HCT116 (cell line): ENCODE measurements at regions not wholly inside any gene's neighbourhood (a gene's known extent, or its start where the extent isn't known, plus 50 kb on each side); places are given as distances from the start of the nearest gene placed in this dataset.
"Not testable (repeated sequence)": the region's sequence is repeated elsewhere in the genome, so short reads cannot be mapped to it uniquely, and the experiment has no call there.

ENCODE experiments used
- ATAC-seq: fragments of 200-7000 bp; cut with Tn5 transposase; 2 replicates; pipeline ENCODE4 v1.9.1; 2020; ENCODE audit warnings: mild to moderate bottlenecking, moderate library complexity
- BruUV-seq: library from RNA; stranded (reverse); fragments of 400-500 nt; replicated peaks from 2 replicates; lab custom pipeline; 2021; lab: Mats Ljungman, UMichigan
- CTCF ChIA-PET: fragments of 300-600 bp; sonication (Branson Sonifier 250); formaldehyde crosslinking; loops from one replicate; lab custom pipeline; 2021; ENCODE audit warnings: antibody characterized with exemption; lab: Charles Lee
- POLR2A ChIA-PET: fragments of 300-600, 350-600 bp; sonication (Branson Sonifier 250); formaldehyde crosslinking; loops from one replicate; lab custom pipeline; 2021; ENCODE audit warnings: antibody characterized with exemption; lab: Charles Lee
- RAD21 ChIA-PET, 2 experiments: fragments of 300-600 bp; sonication (Branson Sonifier 250); formaldehyde crosslinking; loops; one replicate each; lab custom pipeline; 2023; ENCODE audit warnings: low total read pairs in 2 of 2; ENCODE audit not compliant: uncharacterized antibody in 2 of 2, unreplicated experiment in 2 of 2, low non-redundant PET in 1 of 2; lab: Charles Lee
- DNase-seq: peaks from one replicate; pipeline ENCODE4 v3.0.0-alpha.2; 2010; ENCODE audit warnings: low read depth, low spot score
- H2AFZ ChIP-seq: fragments of 200-600 bp; shearing (Covaris generic), sonication (generic); 2 replicates; pipeline ENCODE4 v1.6.1; 2017; ENCODE audit warnings: low read depth, mixed run types, mixed read lengths, antibody characterized with exemption, low read length; ENCODE audit not compliant: poor library complexity, severe bottlenecking
- H3K27ac ChIP-seq: 2 replicates; pipeline ENCODE4 v1.5.1; 2012; ENCODE audit warnings: low read depth, low read length
- H3K27me3 ChIP-seq: fragments of 200-600 bp; sonication (generic); 2 replicates; pipeline ENCODE4 v1.6.1; 2016; ENCODE audit warnings: mixed run types, low read length, mixed read lengths; ENCODE audit not compliant: insufficient read depth
- H3K36me3 ChIP-seq, 2 experiments: fragments of 200-500 bp in 1 of 2; fragments of 200-600 bp in 1 of 2; sonication (Bioruptor generic) in 1 of 2; sonication (generic) in 1 of 2; 2 replicates each; pipeline versions ENCODE4 v1.5.1 to v1.6.1; 2014 to 2016; ENCODE audit warnings: low read length in 2 of 2, inconsistent platforms in 1 of 2, mixed read lengths in 1 of 2, mixed run types in 1 of 2; ENCODE audit not compliant: insufficient read depth in 2 of 2, control insufficient read depth in 1 of 2
- H3K4me1 ChIP-seq, 2 experiments: fragments of 200-600 bp in 1 of 2; sonication (generic) in 1 of 2; 2 replicates each; pipeline versions ENCODE4 v1.5.1 to v1.6.1; 2012 to 2017; ENCODE audit warnings: low read length in 2 of 2, inconsistent platforms in 1 of 2, mild to moderate bottlenecking in 1 of 2, mixed read lengths in 1 of 2, mixed run types in 1 of 2, moderate library complexity in 1 of 2; ENCODE audit not compliant: insufficient read depth in 2 of 2, control insufficient read depth in 1 of 2
- H3K4me2 ChIP-seq: fragments of 200-600 bp; sonication (generic); 2 replicates; pipeline ENCODE4 v1.6.1; 2017; ENCODE audit warnings: mixed run types, low read length, mixed read lengths
- H3K4me3 ChIP-seq, 2 experiments: fragments of 200-600 bp in 1 of 2; sonication (generic) in 1 of 2; replicated peaks in 1 of 2; 2 replicates each; pipeline ENCODE4 v1.5.1; 2011 to 2016; ENCODE audit warnings: low read length in 2 of 2, control low read depth in 1 of 2, low read depth in 1 of 2, mild to moderate bottlenecking in 1 of 2, mixed read lengths in 1 of 2, mixed run types in 1 of 2
- H3K79me2 ChIP-seq: fragments of 200-600 bp; sonication (generic); 2 replicates; pipeline ENCODE4 v1.6.1; 2017; ENCODE audit warnings: mild to moderate bottlenecking, mixed run types, low read length, moderate library complexity, mixed read lengths; ENCODE audit not compliant: insufficient read depth
- H3K9ac ChIP-seq: fragments of 200-600 bp; sonication (generic); 2 replicates; pipeline ENCODE4 v1.6.1; 2016; ENCODE audit warnings: low read length, mixed read lengths
- H3K9me2 ChIP-seq: fragments of 200-600 bp; sonication (generic), shearing (Covaris generic); 2 replicates; pipeline ENCODE4 v1.6.1; 2017; ENCODE audit warnings: mixed run types, mild to moderate bottlenecking, moderate library complexity; ENCODE audit not compliant: insufficient read depth
- H3K9me3 ChIP-seq, 2 experiments: fragments of 200-500 bp in 1 of 2; fragments of 200-600 bp in 1 of 2; sonication (Bioruptor generic) in 1 of 2; sonication (generic) in 1 of 2; 2 replicates each; pipeline ENCODE4 v1.6.1; 2014 to 2017; ENCODE audit warnings: low read length in 2 of 2, mixed read lengths in 2 of 2, inconsistent platforms in 1 of 2, low read depth in 1 of 2, mild to moderate bottlenecking in 1 of 2, mixed run types in 1 of 2, moderate library complexity in 1 of 2; ENCODE audit not compliant: control insufficient read depth in 1 of 2, insufficient read depth in 1 of 2
- H4K20me1 ChIP-seq: fragments of 200-600 bp; sonication (generic), shearing (Covaris generic); 2 replicates; pipeline ENCODE4 v1.6.1; 2017; ENCODE audit warnings: mixed run types, mild to moderate bottlenecking, moderate library complexity; ENCODE audit not compliant: insufficient read depth
- CBX3 ChIP-seq: IDR thresholded peaks from 2 replicates; pipeline ENCODE4 v1.6.1; 2012; ENCODE audit warnings: low read depth
- CEBPB ChIP-seq: IDR thresholded peaks from 2 replicates; pipeline ENCODE4 v1.6.1; 2012; ENCODE audit warnings: low read depth
- EZH2phosphoT487 ChIP-seq: fragments of 200-600 bp; IDR thresholded peaks from 2 replicates; pipeline ENCODE4 v1.6.1; 2018; ENCODE audit warnings: antibody characterized with exemption, borderline replicate concordance
- POLR2AphosphoS5 ChIP-seq: IDR thresholded peaks from 2 replicates; pipeline ENCODE4 v1.6.1; 2011; ENCODE audit warnings: mild to moderate bottlenecking, low read depth, low read length, moderate library complexity
- SP1 ChIP-seq: IDR thresholded peaks from 2 replicates; pipeline ENCODE4 v1.6.1; 2012; ENCODE audit warnings: low read depth
- TCF7L2 ChIP-seq: IDR thresholded peaks from 2 replicates; pipeline ENCODE4 v1.7.0; 2011; ENCODE audit warnings: borderline replicate concordance, inconsistent platforms; ENCODE audit not compliant: insufficient read depth, insufficient read length; ENCODE audit errors: extremely low read depth
- ZNF274 ChIP-seq: fragments of 200-500 bp; sonication (Bioruptor generic); IDR thresholded peaks from 2 replicates; pipeline ENCODE4 v1.6.1; 2014; ENCODE audit warnings: mild to moderate bottlenecking, low read depth, low read length, inconsistent platforms
- intact Hi-C: fragments of 100-400 bp; cut with micrococcal nuclease; formaldehyde crosslinking; loops from 2 replicates; pipeline ENCODE4 v1.10.0; 2022

DNA sequence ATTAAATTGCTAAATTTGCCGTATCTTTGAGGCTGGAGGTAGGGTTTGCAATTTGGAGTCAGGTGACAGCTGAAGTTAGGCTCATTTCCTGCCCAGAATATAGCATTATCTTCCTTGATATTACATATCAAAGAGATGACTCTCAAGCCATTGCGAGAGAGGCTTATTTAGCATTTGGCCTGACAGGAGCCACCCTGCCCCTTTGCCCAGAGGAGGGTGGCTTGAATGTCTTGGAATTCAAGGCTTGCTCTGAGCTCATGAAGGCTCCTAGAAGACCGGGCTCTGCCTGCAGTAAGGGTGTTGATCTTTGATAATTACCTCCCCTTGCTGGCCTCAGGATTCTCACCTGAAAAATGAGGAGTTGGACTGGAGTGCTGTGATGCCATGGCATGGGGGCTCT is 251.4 kb upstream of the C2CD4B start:
- Histone ChIP-seq H2AFZ (no peak overlapping the region), H3K9ac (no peak overlapping the region), H3K36me3 (no peaks in the 10 kb centered on the region), H3K4me3 (no peak overlapping the region), H3K4me1 (no peaks in the 10 kb centered on the region), H3K9me2 (no peaks in the 10 kb centered on the region), H3K4me2 (no peak overlapping the region), H3K27ac (no peak overlapping the region), H3K27me3 (no peaks in the 10 kb centered on the region), H3K9me3 (no peaks in the 10 kb centered on the region), H3K79me2 (no peaks in the 10 kb centered on the region), H4K20me1 (no peaks in the 10 kb centered on the region)
- RAD21 ChIA-PET = no interaction called here
- no peak for DNase-seq
- intact Hi-C loops = no loop called here
- ATAC-seq = no peak
- POLR2A ChIA-PET = no interaction called here
- TF ChIP-seq POLR2AphosphoS5 = no peak
- CTCF ChIA-PET = no interaction called here
- BruUV-seq = no TSS peak

DNA sequence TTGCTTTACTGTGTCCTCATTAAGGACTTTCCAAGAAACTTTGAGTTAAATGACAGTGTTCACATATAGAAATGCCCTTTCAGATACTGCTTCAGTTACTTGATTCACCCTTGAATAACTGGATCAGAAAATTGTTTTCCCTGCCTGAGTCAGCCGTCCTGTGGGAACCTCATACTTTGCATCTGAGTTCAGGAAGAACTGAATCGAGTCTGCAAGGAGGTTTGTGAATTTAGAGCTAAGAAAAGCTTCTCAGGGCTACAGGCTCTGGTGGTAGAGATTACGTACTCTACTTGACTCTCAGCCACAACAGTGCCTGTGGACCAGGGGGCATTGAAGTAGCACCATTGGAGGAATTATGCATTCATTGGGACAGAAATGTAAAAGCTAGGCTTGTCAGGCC is 252.4 kb upstream of the C2CD4B start:
- ATAC-seq = no peak
- intact Hi-C loops = no loop called here
- Histone ChIP-seq H3K36me3 (no peaks in the 10 kb centered on the region), H2AFZ (no peak overlapping the region), H3K27me3 (no peaks in the 10 kb centered on the region), H3K4me3 (no peak overlapping the region), H3K27ac (no peak overlapping the region), H3K9ac (no peak overlapping the region), H4K20me1 (no peaks in the 10 kb centered on the region), H3K9me2 (no peaks in the 10 kb centered on the region), H3K9me3 (no peaks in the 10 kb centered on the region), H3K4me2 (no peak overlapping the region), H3K79me2 (no peaks in the 10 kb centered on the region), H3K4me1 (no peaks in the 10 kb centered on the region)
- no peak for TF ChIP-seq EZH2phosphoT487
- no peak for TF ChIP-seq SP1
- no peak for TF ChIP-seq ZNF274
- no peak for TF ChIP-seq CEBPB
- no peak for TF ChIP-seq CBX3
- no peak for TF ChIP-seq TCF7L2
- POLR2A ChIA-PET = no interaction called here
- RAD21 ChIA-PET = no interaction called here
- BruUV-seq = no TSS peak
- CTCF ChIA-PET = no interaction called here
- no peak for DNase-seq

DNA sequence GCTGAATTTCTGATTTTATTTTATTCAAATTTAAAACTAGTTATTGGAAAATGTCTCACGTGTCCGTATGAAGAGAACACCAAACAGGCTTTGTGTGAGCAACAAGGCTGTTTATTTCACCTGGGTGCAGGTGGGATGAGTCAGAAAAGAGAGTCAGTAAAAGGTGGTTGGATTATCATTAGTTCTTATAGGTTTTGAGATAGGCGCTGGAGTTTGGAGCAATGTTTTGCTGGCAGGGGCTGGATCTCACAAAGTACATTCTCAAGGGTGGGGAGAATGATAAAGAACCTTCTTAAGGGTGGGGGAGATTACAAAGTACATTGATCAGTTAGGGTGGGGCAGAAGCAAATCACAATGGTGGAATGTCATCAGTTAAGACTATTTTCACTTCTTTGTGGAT is 253.4 kb upstream of the C2CD4B start:
- H3K4me2 ChIP-seq, H2AFZ ChIP-seq, DNase-seq, H4K20me1 ChIP-seq, H3K36me3 ChIP-seq, RAD21 ChIA-PET, H3K9ac ChIP-seq, H3K79me2 ChIP-seq, H3K9me3 ChIP-seq, H3K27me3 ChIP-seq, POLR2A ChIA-PET, ATAC-seq, H3K27ac ChIP-seq, CTCF ChIA-PET, H3K4me1 ChIP-seq, intact Hi-C loops, BruUV-seq, H3K9me2 ChIP-seq, H3K4me3 ChIP-seq: not testable (repeated sequence)
